Loucy (cell line): ENCODE measurements at regions not wholly inside any gene's neighbourhood (a gene's known extent, or its start where the extent isn't known, plus 50 kb on each side); places are given as distances from the start of the nearest gene placed in this dataset.

Experiments
- H2AFZ ChIP-seq: fragments of 200-600 bp; sonication (generic); 2 replicates; pipeline ENCODE4 v1.6.0; 2016; ENCODE audit warnings: antibody characterized with exemption, mild to moderate bottlenecking, low read length, moderate library complexity
- H3F3A ChIP-seq: fragments of 200-600 bp; 2 replicates; pipeline ENCODE4 v1.6.0; 2016; ENCODE audit warnings: antibody characterized with exemption, low read depth, mild to moderate bottlenecking
- H3K27me3 ChIP-seq: fragments of 200-600 bp; sonication (generic); 2 replicates; pipeline ENCODE4 v1.6.1; 2014; ENCODE audit warnings: low read length, mild to moderate bottlenecking; ENCODE audit not compliant: insufficient read depth, poor library complexity, severe bottlenecking
- H3K36me3 ChIP-seq: fragments of 200-600 bp; sonication (generic); 2 replicates; pipeline ENCODE4 v1.6.1; 2016; ENCODE audit warnings: low read length; ENCODE audit not compliant: insufficient read depth
- H3K4me1 ChIP-seq: fragments of 200-600 bp; sonication (generic); 2 replicates; pipeline ENCODE4 v1.5.1; 2014; ENCODE audit warnings: low read length, mild to moderate bottlenecking; ENCODE audit not compliant: insufficient read depth, poor library complexity, severe bottlenecking
- H3K4me2 ChIP-seq: fragments of 200-600 bp; sonication (generic); 2 replicates; pipeline ENCODE4 v1.6.0; 2014; ENCODE audit warnings: antibody characterized with exemption, low read length, low read depth, mild to moderate bottlenecking; ENCODE audit not compliant: poor library complexity, severe bottlenecking
- H3K4me3 ChIP-seq: fragments of 200-600 bp; sonication (generic); 2 replicates; pipeline ENCODE4 v1.5.1; 2014; ENCODE audit warnings: low read length, mild to moderate bottlenecking, mixed read lengths; ENCODE audit not compliant: poor library complexity, severe bottlenecking
- H3K79me2 ChIP-seq: fragments of 200-600 bp; sonication (generic); 2 replicates; pipeline ENCODE4 v1.6.1; 2014; ENCODE audit warnings: low read length; ENCODE audit not compliant: insufficient read depth
- H3K9ac ChIP-seq: fragments of 200-600 bp; sonication (generic); 2 replicates; pipeline ENCODE4 v1.6.0; 2014; ENCODE audit warnings: mild to moderate bottlenecking, low read depth, low read length, moderate library complexity; ENCODE audit not compliant: poor library complexity, severe bottlenecking
- H3K9me2 ChIP-seq: fragments of 200-600 bp; sonication (generic); replicated peaks from 2 replicates; pipeline ENCODE4 v1.6.1; 2016; ENCODE audit warnings: low read depth, low read length, mixed read lengths
- H3K9me3 ChIP-seq: fragments of 200-600 bp; sonication (generic); 2 replicates; pipeline ENCODE4 v1.6.1; 2014; ENCODE audit warnings: mild to moderate bottlenecking, antibody characterized with exemption, low read length, low read depth; ENCODE audit not compliant: insufficient read depth
- H4K20me1 ChIP-seq: fragments of 200-600 bp; sonication (generic); 2 replicates; pipeline ENCODE4 v1.6.0; 2014; ENCODE audit warnings: antibody characterized with exemption, low read length, mild to moderate bottlenecking; ENCODE audit not compliant: insufficient read depth, poor library complexity, severe bottlenecking
- CTCF ChIP-seq: fragments of 200-600 bp; sonication (generic); conservative IDR thresholded peaks from 2 replicates; pipeline ENCODE4 v1.5.1; 2014; ENCODE audit warnings: mild to moderate bottlenecking, antibody characterized with exemption, low read length
- EZH2phosphoT487 ChIP-seq: fragments of 200-600 bp; IDR thresholded peaks from 2 replicates; pipeline ENCODE4 v1.6.1; 2018; ENCODE audit warnings: antibody characterized with exemption, mild to moderate bottlenecking, moderate library complexity, borderline replicate concordance

- Histone ChIP-seq H4K20me1 (no peaks in the 10 kb centered on the region), H3K27me3 (no peaks in the 10 kb centered on the region), H3K9me2 (no peaks in the 10 kb centered on the region), H2AFZ (no peak overlapping the region), H3K4me2 (no peak overlapping the region), H3K4me3 (no peak overlapping the region), H3K9me3 (no peaks in the 10 kb centered on the region), H3K4me1 (peaks cover 3% of the 10 kb centered on the region), H3K36me3 (no peaks in the 10 kb centered on the region), H3K79me2 (no peaks in the 10 kb centered on the region), H3F3A (no peaks in the 10 kb centered on the region), H3K9ac (no peak overlapping the region)
- TF ChIP-seq CTCF (no peak), EZH2phosphoT487 (no peak)
Measured at GRCh38 chr4:94399277-94399676, 52.5 kb upstream of the PDLIM5 start.

- Histone ChIP-seq H3K9ac (no peak overlapping the region), H3K27me3 (no peaks in the 10 kb centered on the region), H3K9me3 (no peaks in the 10 kb centered on the region), H3F3A (no peaks in the 10 kb centered on the region), H3K4me1 (peaks cover 3% of the 10 kb centered on the region), H3K36me3 (no peaks in the 10 kb centered on the region), H3K79me2 (no peaks in the 10 kb centered on the region), H4K20me1 (no peaks in the 10 kb centered on the region), H3K4me2 (no peak overlapping the region), H2AFZ (0 out of 2 replicates have a peak overlapping the region, but pooled peaks have one; percentile 2), H3K9me2 (no peaks in the 10 kb centered on the region), H3K4me3 (no peak overlapping the region)
- TF ChIP-seq EZH2phosphoT487 (no peak), CTCF (no peak)
Measured at GRCh38 chr4:94399721-94400120, 52.0 kb upstream of the PDLIM5 start.

GRCh38 chr4:94400191-94400590 lies 51.6 kb upstream of the PDLIM5 start:
- Histone ChIP-seq H3K27me3 (no peaks in the 10 kb centered on the region), H3K9ac (no peak overlapping the region)

More at GRCh38 chr4:94400191-94400590, 51.6 kb upstream of the PDLIM5 start:
- peaks cover 3% of the 10 kb centered on the region for H3K4me1 ChIP-seq
- H3K9me2 ChIP-seq = no peaks in the 10 kb centered on the region
- H3K9me3 ChIP-seq = no peaks in the 10 kb centered on the region
- H3K79me2 ChIP-seq = no peaks in the 10 kb centered on the region
- no peak for TF ChIP-seq CTCF
- TF ChIP-seq EZH2phosphoT487 = no peak
- no peak overlapping the region for H2AFZ ChIP-seq
- no peaks in the 10 kb centered on the region for H3F3A ChIP-seq
- no peaks in the 10 kb centered on the region for H3K36me3 ChIP-seq
- H3K4me2 ChIP-seq = no peak overlapping the region
- H4K20me1 ChIP-seq = no peaks in the 10 kb centered on the region
- no peak overlapping the region for H3K4me3 ChIP-seq
